ENCODE measurements at regions not wholly inside any gene's neighbourhood (a gene's known extent, or its start where the extent isn't known, plus 50 kb on each side); places are given as distances from the start of the nearest gene placed in this dataset.

- in situ Hi-C loops (cut with MboI) = no loop called here
- ATAC-seq (no peak), FAIRE-seq (no peak), DNase-seq (ENCODE audit: low read depth, low spot score) (no peak)
- POLR2A ChIA-PET = no interaction called here
- Histone ChIP-seq H3K27ac (ENCODE audit: control insufficient read depth, insufficient read depth) (no peak overlapping the region), H3K36me3 (ENCODE audit: control insufficient read depth in 2 of 2, insufficient read depth in 2 of 2, low read length in 1 of 2) (no peaks in the 10 kb centered on the region), H3K9ac (ENCODE audit: control insufficient read depth, insufficient read depth, low read length) (no peak overlapping the region), H3K4me1 (ENCODE audit: control insufficient read depth, insufficient read depth, low read length) (no peaks in the 10 kb centered on the region), H3K27me3 (replicated peaks in 1 of 2; ENCODE audit: control insufficient read depth in 2 of 2, insufficient read depth in 2 of 2, low read length in 1 of 2) (no peaks in the 10 kb centered on the region), H3K79me2 (ENCODE audit: control insufficient read depth, insufficient read depth, low read length) (no peaks in the 10 kb centered on the region), H3K4me2 (ENCODE audit: control insufficient read depth, insufficient read depth) (no peak overlapping the region), H4K20me1 (ENCODE audit: control insufficient read depth, insufficient read depth) (no peaks in the 10 kb centered on the region), H3K9me3 (replicated peaks; ENCODE audit: control insufficient read depth, insufficient read depth, low read length) (peaks cover 4% of the 10 kb centered on the region; the same call in 2 of the 3 replicates), H2AFZ (ENCODE audit: control insufficient read depth, low read depth, low read length) (no peak overlapping the region), H3K4me3 (no peak overlapping the region)
- no peak for TF ChIP-seq CHD4 (IDR thresholded peaks at IDR 0.05)
- TF ChIP-seq ZBTB11 (CRISPR knock-in tag; IDR thresholded peaks at IDR 0.05) = no peak
- TF ChIP-seq NFYB (IDR thresholded peaks at IDR 0.05; ENCODE audit: insufficient read depth, low read depth, low read length) = no peak
- no peak for TF ChIP-seq MLLT1 (IDR thresholded peaks at IDR 0.05)
- TF ChIP-seq ATF2 (IDR thresholded peaks at IDR 0.05; ENCODE audit: low read length) = no peak
- TF ChIP-seq IKZF1 (conservative IDR thresholded peaks at IDR 0.05) = no peak
- TF ChIP-seq BMI1 (IDR thresholded peaks at IDR 0.05; ENCODE audit: borderline replicate concordance) = no peak
- RAD21 ChIA-PET (ENCODE audit: unreplicated experiment) = no interaction called here
- 0% methylated on average over 1 of the region's 1 CpG for WGBS (ENCODE audit: insufficient coverage, insufficient replicate concordance, low lambda C conversion rate, missing lambda C conversion rate)
- CTCF ChIA-PET = no interaction called here
- SMC1A ChIA-PET (ENCODE audit: uncharacterized antibody, unreplicated experiment) = no interaction called here
- BruUV-seq (replicated peaks) = no TSS peak
- intact Hi-C loops (cut with micrococcal nuclease; ENCODE audit: unreplicated experiment) = no loop called here
Measured at GRCh38 chr7:149373089-149373488, 87.8 kb downstream of the ZNF777 start.

Measured in GM12878 (cell line).